ENCODE measurements at regions not wholly inside any gene's neighbourhood (a gene's known extent, or its start where the extent isn't known, plus 50 kb on each side); places are given as distances from the start of the nearest gene placed in this dataset.

- TF ChIP-seq CTCF (conservative IDR thresholded peaks at IDR 0.05 in 1 of 2, IDR thresholded peaks at IDR 0.05 in 1 of 2; ENCODE audit: low read depth in 1 of 2, low read length in 2 of 2), result no peak
- TF ChIP-seq EZH2 (IDR thresholded peaks at IDR 0.05; ENCODE audit: low read length, missing control alignments), result no peak
These were observed 447.4 kb downstream of the EFNB2 start for GRCh38 chr13:106088085-106088484.
